NCI-H146 treated with DMSO at 0.1 percent for 48 hours (cell line): ENCODE measurements at regions not wholly inside any gene's neighbourhood (a gene's known extent, or its start where the extent isn't known, plus 50 kb on each side); places are given as distances from the start of the nearest gene placed in this dataset.

Experiments used
- DNase-seq: peaks from one replicate; lab custom pipeline; 2025; ENCODE audit not compliant: unreplicated experiment; lab: John Stamatoyannopoulos, UW

DNA sequence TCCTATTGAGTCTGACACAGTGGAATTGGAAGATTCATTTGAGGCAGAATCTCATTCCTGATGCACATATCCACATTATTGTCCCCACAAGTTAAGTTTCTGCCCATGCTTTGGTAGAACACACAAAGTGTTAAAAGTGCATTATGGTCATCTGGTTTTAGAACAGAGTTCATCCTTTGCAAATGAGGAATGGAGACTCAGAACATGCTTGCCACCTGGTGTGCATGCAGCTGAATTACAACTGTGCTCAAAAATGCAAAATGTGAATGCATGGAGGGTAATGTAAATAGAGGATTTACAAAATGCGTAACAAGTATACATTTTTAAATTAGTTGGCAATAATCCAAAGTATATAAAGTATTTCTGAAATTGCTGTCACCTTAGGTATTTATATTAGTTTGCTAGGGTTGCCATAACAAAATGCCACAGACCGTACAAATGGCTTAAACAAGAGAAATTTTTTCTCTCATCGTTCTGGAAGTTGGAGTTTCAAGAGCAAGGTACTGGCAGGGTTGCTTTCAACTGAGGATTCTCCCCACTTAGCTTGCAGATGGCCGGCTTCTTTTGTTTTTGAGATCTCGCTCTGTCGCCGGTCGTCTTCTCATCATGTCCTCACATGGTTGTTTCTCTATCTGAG lies 671.1 kb downstream of the TAF11L14 start:
- DNase-seq, result peak; percentile 6

DNA sequence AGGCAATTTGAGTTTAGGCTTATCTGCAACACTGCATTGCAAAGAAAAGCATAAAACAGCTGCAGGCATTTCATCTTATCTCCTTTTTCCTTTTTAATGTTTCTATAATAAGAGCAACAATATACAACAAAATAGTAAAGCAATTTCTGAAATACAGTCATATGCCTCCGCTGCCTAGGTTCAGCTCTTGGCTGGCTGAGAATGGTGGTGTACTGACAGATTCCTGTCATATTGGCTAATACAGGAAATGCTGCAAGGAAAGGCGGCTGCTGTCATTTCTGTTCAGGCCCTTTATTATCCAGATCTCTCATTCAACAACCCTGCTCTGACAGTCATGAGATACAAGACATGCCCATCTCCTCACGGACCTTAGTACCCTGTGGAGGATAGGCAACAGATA lies 677.0 kb downstream of the TAF11L14 start:
- no peak for DNase-seq

DNA sequence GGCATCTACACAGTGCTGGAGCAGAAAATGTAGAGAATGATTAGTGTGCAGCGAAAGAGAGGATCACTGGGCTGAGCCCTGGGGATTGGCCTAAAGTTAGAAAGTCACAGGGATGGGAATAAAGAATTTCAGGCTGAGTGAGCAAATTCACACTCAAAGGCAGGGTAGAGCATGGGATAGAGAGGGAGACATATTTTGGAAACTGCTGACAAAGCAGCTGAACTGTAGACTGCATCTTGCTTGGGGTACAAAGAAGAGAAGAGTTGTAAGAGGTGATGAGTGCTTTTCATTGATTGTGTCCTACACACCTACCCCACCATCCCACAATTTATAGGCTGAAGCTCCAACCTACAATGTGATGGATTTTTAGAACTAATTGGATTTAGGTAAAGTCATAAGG lies 677.8 kb downstream of the TAF11L14 start:
- no peak for DNase-seq

DNA sequence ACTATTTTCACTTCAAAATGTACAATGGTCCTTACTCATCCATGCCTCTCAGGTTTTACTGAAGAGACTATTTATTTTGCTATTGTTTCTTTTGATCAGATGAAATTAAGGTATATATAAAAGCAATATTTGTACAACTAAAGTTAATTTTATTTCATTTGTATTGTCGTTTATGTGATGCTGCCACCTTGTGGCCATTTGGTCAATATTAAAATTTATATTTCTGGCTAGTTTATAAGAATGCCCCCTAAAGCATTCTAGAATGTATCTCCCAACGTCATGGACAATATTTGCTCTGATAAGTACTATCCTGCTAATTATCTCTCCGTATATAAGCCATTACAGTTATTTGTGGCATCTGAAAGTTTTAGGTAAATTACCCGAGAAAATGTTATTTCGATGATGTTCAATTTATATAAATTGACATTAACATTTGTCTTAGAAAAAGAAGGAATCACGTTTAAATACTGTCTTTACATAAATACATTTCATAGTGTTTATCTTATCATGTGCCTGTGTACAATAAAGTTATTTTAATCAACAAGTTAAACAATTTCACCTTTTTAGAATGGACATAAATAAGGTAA lies 680.0 kb downstream of the TAF11L14 start:
- peak; percentile 18 for DNase-seq

DNA sequence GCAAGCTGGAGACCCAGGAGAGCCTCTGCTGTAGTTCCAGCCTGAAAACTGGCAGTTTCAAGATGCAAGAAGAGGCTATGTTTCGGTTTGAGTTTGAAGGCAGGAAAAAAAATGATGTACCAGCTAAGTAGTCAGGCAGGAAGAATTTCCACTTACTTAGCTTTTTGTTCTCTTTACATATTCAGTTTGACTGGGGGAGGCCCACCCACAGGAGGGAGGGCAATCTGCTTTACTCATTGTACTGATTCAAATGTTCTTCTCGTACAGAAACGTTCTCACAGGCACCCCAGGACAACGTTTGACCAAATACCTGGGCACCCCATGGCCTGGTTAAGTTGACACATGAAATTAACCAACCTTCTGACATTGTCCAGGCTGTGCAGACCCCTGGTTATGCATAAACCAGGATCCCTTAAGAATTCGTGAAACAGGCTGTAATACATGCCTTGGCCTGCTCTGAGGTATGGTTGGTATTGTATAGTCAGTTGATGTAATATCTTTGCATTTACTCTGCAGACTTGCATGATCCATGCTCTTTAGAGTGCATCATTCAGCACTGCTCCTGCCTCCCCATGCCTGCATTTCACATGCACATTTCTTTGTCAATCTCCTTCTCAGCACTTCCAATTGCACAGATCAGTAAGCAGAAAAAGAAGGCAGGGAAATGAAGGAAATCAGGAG lies 687.1 kb downstream of the TAF11L14 start:
- DNase-seq, result no peak

DNA sequence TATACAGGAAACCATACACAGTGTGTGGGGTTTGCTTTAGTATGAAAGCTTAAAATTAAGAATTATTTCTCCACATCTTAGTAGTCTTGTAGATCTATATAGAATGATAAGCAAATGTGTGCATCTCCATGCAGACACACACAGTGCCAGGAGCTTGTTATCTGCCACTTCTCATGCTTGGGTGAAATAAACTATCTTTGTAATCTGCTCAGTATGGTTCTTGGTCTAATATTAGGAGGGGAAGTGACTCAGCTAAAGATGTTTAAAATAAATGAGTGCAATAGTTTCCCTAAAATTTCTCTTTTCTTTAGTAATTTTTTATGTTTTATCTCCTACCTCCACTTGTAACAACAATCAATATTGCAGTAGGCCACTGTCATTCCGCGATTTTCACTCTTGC lies 689.6 kb downstream of the TAF11L14 start:
- DNase-seq, result no peak

DNA sequence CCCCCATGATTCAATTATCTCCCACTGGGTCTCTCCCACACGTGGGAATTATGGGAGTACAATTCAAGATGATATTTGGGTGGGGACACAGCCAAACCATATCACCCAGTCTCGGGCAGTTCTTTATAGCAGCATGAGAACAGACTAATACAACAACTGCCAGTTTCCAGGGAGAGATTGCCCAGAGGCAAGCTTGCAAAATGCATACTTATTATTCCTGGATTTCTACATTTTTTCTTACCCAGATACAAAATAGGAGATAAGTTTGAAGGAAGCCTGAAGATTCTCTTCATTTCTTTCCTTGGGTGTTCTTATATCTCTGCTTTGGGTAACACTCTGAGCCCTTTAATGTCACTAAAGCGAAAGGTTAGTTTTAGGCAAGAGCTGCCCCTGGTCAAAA lies 691.2 kb downstream of the TAF11L14 start:
- no peak for DNase-seq

DNA sequence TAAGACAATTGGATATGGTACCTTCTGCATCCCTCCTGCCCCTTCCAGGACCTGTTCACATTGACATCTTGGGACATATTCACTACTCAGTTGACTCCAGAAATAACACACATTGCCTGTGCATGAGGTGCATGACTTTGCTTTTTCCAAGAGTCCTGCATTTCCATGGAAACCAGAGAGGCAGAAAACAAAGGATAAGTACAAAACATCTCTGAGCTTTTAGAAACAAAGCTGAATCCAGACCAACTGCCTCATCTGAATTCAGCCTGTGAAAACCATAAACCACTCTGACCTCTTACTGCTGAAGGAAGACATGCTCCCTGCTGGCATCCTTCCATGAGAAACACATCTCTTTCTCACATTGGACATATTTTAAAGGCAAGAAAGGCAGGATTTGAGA lies 695.1 kb downstream of the TAF11L14 start:
- no peak for DNase-seq

DNA sequence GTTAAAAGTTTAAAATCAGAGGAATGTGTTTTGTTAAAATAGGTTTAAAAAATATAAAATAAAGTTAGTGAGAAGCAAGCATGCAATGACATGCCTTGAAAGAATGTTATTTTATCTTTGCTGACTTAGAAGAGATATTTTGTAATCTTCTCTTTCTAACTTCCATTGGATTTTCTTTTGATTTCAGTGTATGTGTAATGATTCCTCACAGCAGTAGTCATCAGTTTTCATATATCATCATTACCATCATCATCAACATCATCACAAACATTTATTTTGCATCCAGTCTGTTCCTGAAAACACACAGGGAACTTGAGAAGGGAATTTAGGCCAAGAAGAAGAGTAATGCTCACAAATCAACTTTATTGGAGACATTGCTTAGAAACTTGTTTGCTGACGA lies 699.6 kb downstream of the TAF11L14 start:
- no peak for DNase-seq

DNA sequence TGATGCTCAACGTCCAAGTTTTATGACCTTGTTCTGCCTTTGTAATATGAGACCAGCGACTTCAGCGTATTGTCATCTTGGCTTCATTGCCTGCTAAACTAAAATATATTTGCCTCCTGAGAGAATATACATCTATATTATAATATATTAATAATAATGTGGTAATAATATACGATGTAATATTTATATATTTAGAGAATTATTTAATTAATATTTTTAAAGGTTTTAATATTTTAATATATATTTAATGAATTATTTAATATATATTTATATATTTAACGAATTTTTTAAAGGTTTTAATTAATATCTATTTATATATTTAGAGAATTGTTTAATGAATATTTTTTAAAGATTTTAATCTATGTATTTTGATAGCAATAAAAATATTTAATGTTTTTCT lies 700.7 kb downstream of the TAF11L14 start:
- DNase-seq, result no peak

DNA sequence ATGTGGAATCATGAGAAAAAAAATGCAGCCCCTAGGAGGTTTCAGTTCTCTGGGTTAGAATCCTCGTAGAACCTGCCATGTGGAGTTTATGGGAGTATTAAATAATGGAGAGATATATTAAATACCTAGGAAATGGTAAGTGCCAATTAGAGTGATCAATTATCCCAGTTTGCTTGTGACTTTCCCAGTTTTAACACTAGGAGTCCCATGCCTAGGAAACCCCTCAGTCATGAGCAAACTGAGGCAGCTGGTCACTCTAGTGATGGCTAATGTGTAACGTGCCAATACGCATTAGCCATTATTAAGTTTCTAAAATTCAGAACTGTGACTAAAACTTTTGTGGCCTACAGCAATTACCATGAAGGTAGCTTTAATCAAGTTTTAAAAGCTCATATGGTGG lies 720.6 kb downstream of the TAF11L14 start:
- no peak for DNase-seq

DNA sequence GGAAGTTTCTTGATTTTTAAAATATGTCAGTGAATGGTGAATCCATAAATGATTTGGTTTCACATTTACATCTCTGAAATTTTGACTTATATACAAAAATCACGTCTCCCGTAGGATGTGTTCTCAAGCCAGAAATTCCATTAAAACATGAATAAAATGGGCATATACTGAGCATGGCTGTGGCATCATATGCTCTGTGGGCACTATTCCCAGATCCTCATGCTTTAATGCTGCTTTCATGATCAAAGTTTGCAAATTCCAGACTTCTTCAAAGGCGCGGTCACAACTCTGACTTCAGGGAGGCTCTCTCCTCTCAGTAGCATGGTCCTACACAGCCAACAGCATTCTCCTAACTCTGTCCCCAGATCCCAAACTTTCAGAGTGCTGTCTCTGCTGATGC lies 723.2 kb downstream of the TAF11L14 start:
- no peak for DNase-seq

DNA sequence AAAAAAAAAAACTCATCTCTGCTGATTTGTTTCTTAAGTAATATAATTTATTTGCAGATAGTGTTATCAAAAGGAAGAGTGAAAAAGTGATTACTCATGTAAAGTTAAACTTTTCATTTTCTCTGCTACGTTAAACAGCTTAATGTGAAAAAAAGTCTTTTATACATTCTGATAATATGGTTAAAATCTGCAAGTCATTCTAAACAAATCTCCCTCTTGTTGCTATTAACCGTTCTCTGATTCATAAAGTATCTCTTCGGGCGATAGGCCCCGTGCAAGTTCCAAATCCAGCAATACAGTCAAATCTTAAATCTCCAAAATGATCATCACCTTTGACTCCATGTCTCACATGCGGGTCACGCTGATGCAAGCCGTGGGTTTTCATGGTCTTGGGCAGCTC lies 732.0 kb downstream of the TAF11L14 start:
- DNase-seq, result no peak

DNA sequence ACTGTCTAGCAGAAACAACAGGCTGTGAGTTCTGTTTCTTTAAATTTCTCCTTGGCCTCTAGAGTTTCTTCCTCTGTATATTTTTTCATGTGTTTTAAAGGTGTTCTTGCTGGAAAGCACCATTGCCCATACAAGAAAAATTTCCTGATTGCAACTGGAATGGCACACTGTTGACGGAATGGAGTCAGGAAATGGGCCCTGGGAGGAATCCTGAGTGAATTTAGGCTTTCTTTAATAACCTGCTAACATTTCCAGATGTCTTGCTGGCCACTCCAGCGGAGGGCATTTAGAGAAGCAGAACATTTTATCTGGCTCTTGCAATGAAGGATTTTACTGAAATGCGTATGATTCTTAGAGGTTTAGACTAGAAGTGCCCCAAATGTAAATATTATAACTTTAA lies 736.3 kb downstream of the TAF11L14 start:
- DNase-seq, result no peak

DNA sequence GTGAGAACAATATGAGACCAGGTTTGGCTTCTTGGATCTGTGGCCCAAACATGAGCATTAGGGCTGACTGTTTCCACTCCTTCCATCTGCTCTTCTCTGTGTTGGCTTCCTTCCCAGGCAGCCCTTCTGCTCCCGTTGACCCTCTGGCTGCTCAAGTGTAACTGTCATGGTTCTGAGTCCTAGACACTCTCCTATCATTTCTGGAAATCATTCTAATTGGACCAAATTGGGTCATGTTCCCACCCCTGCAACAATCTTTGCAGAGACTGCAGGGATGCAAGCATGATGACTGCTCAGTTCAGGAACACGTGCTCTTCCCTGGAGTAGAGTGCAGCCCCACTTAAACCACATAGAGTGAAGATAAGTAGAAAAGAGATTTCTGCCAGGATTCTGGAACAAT lies 741.4 kb downstream of the TAF11L14 start:
- DNase-seq, result no peak

DNA sequence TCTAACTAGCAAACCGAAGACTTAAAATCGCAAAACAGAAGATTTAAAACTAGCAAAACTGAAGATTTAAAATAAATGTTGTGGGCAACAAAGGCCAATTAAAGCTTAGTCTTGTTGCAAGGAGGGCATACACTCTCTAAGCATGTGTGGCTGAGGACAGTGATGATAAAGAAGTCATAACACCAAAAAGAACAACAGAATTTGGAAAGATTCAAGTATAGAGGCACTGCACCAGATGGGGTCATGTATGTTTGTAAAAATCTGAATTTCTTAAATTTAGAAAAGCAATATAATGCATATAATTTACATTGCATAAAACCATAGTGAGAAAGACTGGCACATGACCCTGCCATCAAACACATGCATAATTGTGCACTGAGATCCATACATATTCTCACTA lies 743.8 kb downstream of the TAF11L14 start:
- DNase-seq, result no peak

DNA sequence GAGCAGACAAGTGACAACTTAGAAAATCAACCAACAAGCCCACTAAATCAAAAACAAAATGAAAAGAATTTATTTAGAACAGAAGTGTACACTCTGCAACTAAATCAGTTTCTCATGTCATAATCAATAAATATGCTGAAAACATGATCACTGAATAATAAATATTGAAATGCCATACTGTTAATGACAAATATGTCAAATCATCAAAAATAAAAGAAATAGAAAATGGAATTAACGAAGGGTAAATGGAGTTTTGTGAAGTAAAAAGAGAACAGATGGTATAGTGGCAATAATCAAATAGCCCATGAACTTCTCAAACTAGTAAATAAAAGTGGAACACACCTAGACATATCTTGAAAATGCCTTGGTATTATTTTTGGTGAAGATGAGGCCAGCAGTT lies 744.9 kb downstream of the TAF11L14 start:
- DNase-seq, result no peak

DNA sequence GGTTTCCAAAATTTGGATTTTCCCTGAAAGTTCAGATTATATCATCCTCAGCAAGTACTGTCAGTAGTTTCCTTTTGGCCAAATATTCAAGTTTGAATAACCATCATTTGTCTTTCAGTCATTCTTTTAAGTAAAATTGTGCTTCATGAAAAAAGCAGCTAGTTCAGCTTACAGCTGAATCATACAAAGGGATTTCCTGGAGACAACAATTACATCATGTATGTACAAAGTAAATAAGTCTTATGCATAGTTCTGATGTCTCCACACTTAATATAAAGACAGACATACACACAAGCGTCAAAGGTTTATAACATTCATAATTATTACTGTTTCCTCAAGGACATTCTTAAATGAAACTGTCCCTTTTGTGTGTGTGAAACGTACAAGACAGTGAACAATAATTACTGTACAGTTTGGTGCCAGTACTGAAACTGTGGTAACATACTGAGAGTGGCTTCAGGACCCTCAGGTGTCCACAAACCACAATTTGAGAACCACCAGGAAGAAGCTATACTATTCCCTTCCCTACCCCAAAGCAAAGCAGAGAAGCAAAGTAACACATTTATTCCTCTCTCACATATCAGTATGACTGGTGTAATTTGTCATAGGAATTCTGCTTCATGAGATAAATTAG lies 746.6 kb downstream of the TAF11L14 start:
- DNase-seq, result no peak

DNA sequence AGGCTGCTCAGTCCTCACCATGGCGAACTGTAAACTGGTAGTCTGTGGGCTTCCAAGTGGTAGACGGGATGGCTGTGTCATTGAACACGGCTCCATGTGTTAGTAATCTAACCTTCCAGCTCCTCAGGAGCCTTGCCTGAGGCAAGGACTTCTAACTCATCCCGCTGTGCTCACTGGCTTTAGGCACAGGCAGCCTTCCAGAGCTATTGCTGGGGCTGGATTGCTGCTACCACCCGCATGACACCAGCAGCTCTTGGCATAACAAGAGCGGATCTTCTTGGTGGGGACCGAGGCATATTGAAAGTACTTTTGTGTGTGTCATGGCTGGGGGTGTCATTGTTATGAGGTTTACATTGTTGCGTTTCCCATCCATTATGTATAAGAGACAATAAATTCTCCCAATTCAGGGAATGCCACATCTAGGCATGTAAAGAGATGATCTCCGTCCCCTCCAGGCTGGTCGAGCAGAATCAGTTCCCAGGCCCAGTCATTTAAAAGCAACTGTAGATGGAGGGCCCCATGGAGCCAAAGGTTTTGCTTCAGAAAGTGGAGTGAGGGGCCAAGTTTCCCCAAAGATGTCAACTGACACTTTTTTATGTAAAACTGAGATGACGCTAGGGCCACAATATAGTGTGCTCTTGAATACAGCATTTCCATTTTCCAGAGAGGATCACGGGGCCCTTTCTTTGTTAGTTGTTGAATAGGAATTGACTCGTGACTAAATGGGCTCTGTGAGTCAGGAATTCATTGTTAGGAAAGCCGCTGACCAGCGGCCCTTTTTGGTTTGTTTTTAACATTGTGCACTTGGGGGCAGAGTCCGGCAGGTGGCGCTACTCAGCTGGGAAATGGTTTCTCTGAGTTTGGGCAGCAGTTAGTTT lies 759.5 kb downstream of the TAF11L14 start:
- peak; percentile 80 for DNase-seq

DNA sequence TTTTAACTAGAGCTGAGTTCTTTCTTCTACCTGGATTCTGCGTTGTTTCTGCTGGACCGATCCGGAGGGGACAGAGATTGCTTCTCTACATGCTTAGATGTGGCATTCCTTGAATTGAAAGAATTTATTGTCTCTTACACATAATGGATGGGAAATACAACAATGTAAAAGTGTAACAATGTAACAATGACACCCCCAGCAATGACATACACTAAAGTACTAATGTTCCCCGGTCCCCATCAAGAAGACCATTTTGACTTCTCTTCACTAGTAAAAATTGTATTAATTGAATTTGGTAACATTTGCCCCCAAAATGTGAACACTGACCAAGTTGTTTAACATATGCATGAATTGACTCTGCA lies 760.2 kb downstream of the TAF11L14 start:
- no peak for DNase-seq
